K562 (cell line): ENCODE measurements at regions not wholly inside any gene's neighbourhood (a gene's known extent, or its start where the extent isn't known, plus 50 kb on each side); places are given as distances from the start of the nearest gene placed in this dataset.

Experiments used
- BDP1 ChIP-seq: IDR thresholded peaks from 3 replicates; pipeline ENCODE4 v1.6.1; 2011; ENCODE audit not compliant: insufficient read length, insufficient read depth
- EZH2 ChIP-seq: IDR thresholded peaks from 2 replicates; pipeline ENCODE4 v1.6.1; 2012; ENCODE audit warnings: low read depth, mild to moderate bottlenecking, inconsistent platforms, low read length, borderline replicate concordance
- MYC ChIP-seq, 2 experiments: fragments of 250-450 bp in 1 of 2; sonication (Bioruptor Pico) in 1 of 2; IDR thresholded peaks; 2 replicates each; pipeline versions ENCODE4 v1.5.1 to v1.6.1; 2012 to 2021; ENCODE audit warnings: low read depth in 2 of 2, borderline replicate concordance in 1 of 2, improper control_type of control experiment in 1 of 2, low read length in 1 of 2, mild to moderate bottlenecking in 1 of 2, moderate library complexity in 1 of 2
- POLR2A ChIP-seq: fragments of 450-650 bp; conservative IDR thresholded peaks from 2 replicates; pipeline ENCODE4 v1.6.1; 2016
- TEAD4 ChIP-seq, 2 experiments: sonication (generic) in 1 of 2; formaldehyde crosslinking in 1 of 2; IDR thresholded peaks; 2 replicates each; pipeline versions ENCODE4 v1.6.1 to v1.8.0; 2012 to 2022; ENCODE audit warnings: borderline replicate concordance in 1 of 2, inconsistent platforms in 1 of 2, low read length in 1 of 2, mild to moderate bottlenecking in 1 of 2, missing genetic modification reagents in 1 of 2
- ZBTB40 ChIP-seq, 2 experiments: fragments of 450-650 bp in 1 of 2; sonication (generic) in 1 of 2; formaldehyde crosslinking in 1 of 2; IDR thresholded peaks; 2 replicates each; pipeline versions ENCODE4 v1.7.1 to v1.9.0; 2016 to 2022; ENCODE audit warnings: inconsistent platforms in 1 of 2, mild to moderate bottlenecking in 1 of 2, missing genetic modification reagents in 1 of 2

- no peak for TF ChIP-seq POLR2A
- no peak for TF ChIP-seq BDP1
- no peak for TF ChIP-seq ZBTB40 (IDR thresholded peaks at IDR 0.05)
- TF ChIP-seq ZBTB40 (CRISPR knock-in tag; IDR thresholded peaks at IDR 0.05), result no peak
- no peak for TF ChIP-seq EZH2
- TF ChIP-seq MYC (IDR thresholded peaks at IDR 0.05; ENCODE audit: low read depth, low read length), result no peak
- TF ChIP-seq MYC (CRISPR knock-in tag; IDR thresholded peaks at IDR 0.05; ENCODE audit: borderline replicate concordance, low read depth), result no peak
- no peak for TF ChIP-seq TEAD4 (IDR thresholded peaks at IDR 0.05; ENCODE audit: low read length)
- no peak for TF ChIP-seq TEAD4 (CRISPR knock-in tag; IDR thresholded peaks at IDR 0.05; ENCODE audit: borderline replicate concordance)
Observed at GRCh38 chr5:71384706-71385105, 70.7 kb upstream of the BDP1 start.
